Coronary artery (tissue), 2 donors: ENCODE measurements at regions not wholly inside any gene's neighbourhood (a gene's known extent, or its start where the extent isn't known, plus 50 kb on each side); places are given as distances from the start of the nearest gene placed in this dataset.

Experiments
- DNase-seq: peaks from one replicate; pipeline ENCODE4 v3.0.0-alpha.2; 2017; ENCODE audit warnings: low spot score
- H3K27ac ChIP-seq, 2 donors: fragments of 200-600 bp; sonication (generic); one replicate each; pipeline ENCODE4 v1.5.1; 2016 to 2019
- H3K4me3 ChIP-seq: fragments of 200-600 bp; sonication (generic); 2 replicates; pipeline ENCODE4 v1.5.1; 2016; ENCODE audit warnings: mild to moderate bottlenecking, moderate library complexity
- CTCF ChIP-seq: fragments of 200-600 bp; sonication (generic); IDR thresholded peaks from one replicate; pipeline ENCODE4 v1.5.1; 2019; ENCODE audit warnings: antibody characterized with exemption

- Histone ChIP-seq H3K27ac (no peak overlapping the region), H3K4me3 (no peak overlapping the region)
- no peak for DNase-seq
- no peak for TF ChIP-seq CTCF
These were observed 159.6 kb downstream of the SALL1 start for GRCh38 chr16:50991436-50991835.

GRCh38 chr16:50991006-50991405, 160.1 kb downstream of the SALL1 start:
- TF ChIP-seq CTCF: no peak
- no peak for DNase-seq
- H3K4me3 ChIP-seq: no peak overlapping the region
- H3K27ac ChIP-seq: no peak overlapping the region

- no peak for TF ChIP-seq CTCF
- H3K27ac ChIP-seq: no peak overlapping the region
- DNase-seq: no peak
- no peak overlapping the region for H3K4me3 ChIP-seq
These were observed 162.0 kb downstream of the SALL1 start for GRCh38 chr16:50989047-50989446.

- Histone ChIP-seq H3K27ac (no peak overlapping the region), H3K4me3 (no peak overlapping the region)
- TF ChIP-seq CTCF: no peak
- DNase-seq: no peak
These were observed 162.6 kb downstream of the SALL1 start for GRCh38 chr16:50988441-50988840.

GRCh38 chr16:50986453-50986852, 164.6 kb downstream of the SALL1 start:
- no peak overlapping the region for H3K4me3 ChIP-seq
- no peak overlapping the region for H3K27ac ChIP-seq
- DNase-seq: no peak
- no peak for TF ChIP-seq CTCF

GRCh38 chr16:50985733-50986132, 165.3 kb downstream of the SALL1 start:
- TF ChIP-seq CTCF: no peak
- Histone ChIP-seq H3K4me3 (no peak overlapping the region), H3K27ac (no peak overlapping the region)
- DNase-seq: no peak

GRCh38 chr16:50984688-50985087, 166.4 kb downstream of the SALL1 start:
- no peak for TF ChIP-seq CTCF
- no peak for DNase-seq
- H3K27ac ChIP-seq: no peak overlapping the region
- no peak overlapping the region for H3K4me3 ChIP-seq
